SK-N-SH (cell line): ENCODE measurements at regions not wholly inside any gene's neighbourhood (a gene's known extent, or its start where the extent isn't known, plus 50 kb on each side); places are given as distances from the start of the nearest gene placed in this dataset.

ENCODE experiments used
- CTCF ChIA-PET: fragments of 300-600, 350-600 bp; formaldehyde crosslinking; extraction: SDS; loops from one replicate; lab custom pipeline; 2021; lab: Yijun Ruan, JAX
- POLR2A ChIA-PET: fragments of 350-600 bp; sonication (Branson Sonifier 250); formaldehyde crosslinking; extraction: SDS; loops from one replicate; lab custom pipeline; 2020; ENCODE audit warnings: antibody characterized with exemption, inconsistent platforms; lab: Yijun Ruan, JAX
- DNase-seq: peaks from one replicate; pipeline ENCODE4 v3.0.0; 2012
- H2AFZ ChIP-seq: fragments of 200-600 bp; sonication (generic); 2 replicates; pipeline ENCODE4 v1.8.1; 2016; ENCODE audit warnings: antibody characterized with exemption, mild to moderate bottlenecking, low read depth
- H3F3A ChIP-seq: fragments of 200-600 bp; sonication (generic); replicated peaks from 2 replicates; pipeline ENCODE3; 2016; ENCODE audit warnings: antibody characterized with exemption, mild to moderate bottlenecking; ENCODE audit not compliant: insufficient read depth
- H3K27ac ChIP-seq, 2 experiments: fragments of 200-500 bp in 1 of 2; fragments of 200-600 bp in 1 of 2; sonication (Bioruptor generic) in 1 of 2; sonication (generic), shearing (Covaris generic) in 1 of 2; 2 replicates each; pipeline versions ENCODE4 v1.5.1 to v1.6.1; 2014 to 2016; ENCODE audit warnings: low read depth in 2 of 2, inconsistent platforms in 1 of 2, low read length in 1 of 2, mild to moderate bottlenecking in 1 of 2, mixed read lengths in 1 of 2
- H3K27me3 ChIP-seq: fragments of 200-600 bp; sonication (generic), shearing (Covaris generic); 2 replicates; pipeline ENCODE4 v1.6.1; 2016; ENCODE audit warnings: mixed run types; ENCODE audit not compliant: insufficient read depth
- H3K36me3 ChIP-seq, 2 experiments: fragments of 200-500 bp in 1 of 2; fragments of 200-600 bp in 1 of 2; sonication (Bioruptor generic) in 1 of 2; sonication (generic) in 1 of 2; replicated peaks in 1 of 2; 2 replicates each; pipeline versions ENCODE3 to v1.5.1; 2014 to 2016; ENCODE audit warnings: low read length in 1 of 2, mild to moderate bottlenecking in 1 of 2; ENCODE audit not compliant: insufficient read depth in 2 of 2, control insufficient read depth in 1 of 2
- H3K4me1 ChIP-seq, 2 experiments: fragments of 200-500 bp in 1 of 2; fragments of 200-600 bp in 1 of 2; sonication (Bioruptor generic) in 1 of 2; sonication (generic), shearing (Covaris generic) in 1 of 2; 2 replicates each; pipeline versions ENCODE4 v1.5.1 to v1.6.1; 2014 to 2016; ENCODE audit warnings: low read depth in 1 of 2, low read length in 1 of 2, mixed run types in 1 of 2; ENCODE audit not compliant: insufficient read depth in 2 of 2, control insufficient read depth in 1 of 2
- H3K4me2 ChIP-seq: fragments of 200-600 bp; sonication (generic), shearing (Covaris generic); 2 replicates; pipeline ENCODE4 v1.6.1; 2017; ENCODE audit warnings: mixed run types
- H3K4me3 ChIP-seq, 2 experiments: fragments of 200-500 bp in 1 of 2; fragments of 200-600 bp in 1 of 2; sonication (Bioruptor generic) in 1 of 2; sonication (generic), shearing (Covaris generic) in 1 of 2; 2 replicates each; pipeline versions ENCODE4 v1.5.1 to v1.8.1; 2014 to 2016; ENCODE audit warnings: low read depth in 2 of 2, inconsistent platforms in 1 of 2, low read length in 1 of 2, mild to moderate bottlenecking in 1 of 2, mixed read lengths in 1 of 2, moderate library complexity in 1 of 2
- H3K79me2 ChIP-seq: fragments of 200-600 bp; sonication (generic); 2 replicates; pipeline ENCODE4 v1.8.1; 2017; ENCODE audit warnings: mild to moderate bottlenecking; ENCODE audit not compliant: insufficient read depth
- H3K9ac ChIP-seq: fragments of 200-600 bp; sonication (generic); 2 replicates; pipeline ENCODE4 v1.6.1; 2017; ENCODE audit warnings: mixed run types
- H3K9me2 ChIP-seq: fragments of 200-600 bp; sonication (generic); 2 replicates; pipeline ENCODE4 v1.6.1; 2017; ENCODE audit warnings: mixed run types
- H3K9me3 ChIP-seq: fragments of 200-600 bp; sonication (generic); 2 replicates; pipeline ENCODE4 v1.6.1; 2017; ENCODE audit warnings: mixed run types, mild to moderate bottlenecking, moderate library complexity
- H4K20me1 ChIP-seq: fragments of 200-600 bp; sonication (generic); 2 replicates; pipeline ENCODE4 v1.6.1; 2017; ENCODE audit warnings: mild to moderate bottlenecking, mixed run types; ENCODE audit not compliant: insufficient read depth
- CHD2 ChIP-seq: fragments of 150-350 bp; IDR thresholded peaks from 2 replicates; pipeline ENCODE4 v1.6.1; 2018; ENCODE audit warnings: low read length; ENCODE audit not compliant: partially characterized antibody
- EZH2phosphoT487 ChIP-seq: fragments of 200-600 bp; sonication (generic); IDR thresholded peaks from 2 replicates; pipeline ENCODE4 v1.6.1; 2017; ENCODE audit warnings: low read depth, mixed run types, mild to moderate bottlenecking, antibody characterized with exemption, moderate library complexity, borderline replicate concordance
- FOXJ3 ChIP-seq: sonication (generic); formaldehyde crosslinking; IDR thresholded peaks from 2 replicates; pipeline ENCODE4 v1.5.1; 2020; ENCODE audit warnings: mild to moderate bottlenecking, missing genetic modification reagents
- FOXM1 ChIP-seq: IDR thresholded peaks from 2 replicates; pipeline ENCODE4 v1.4.0; 2012; ENCODE audit warnings: low read depth, mild to moderate bottlenecking
- IRF3 ChIP-seq: fragments of 150-350 bp; IDR thresholded peaks from 2 replicates; pipeline ENCODE4 v1.6.1; 2016; ENCODE audit warnings: mild to moderate bottlenecking, low read depth, low read length
- MAX ChIP-seq: IDR thresholded peaks from 2 replicates; pipeline ENCODE4 v1.4.0; 2012; ENCODE audit warnings: low read depth
- MEF2A ChIP-seq: IDR thresholded peaks from 2 replicates; pipeline ENCODE4 v1.4.0; 2012; ENCODE audit warnings: low read depth, borderline replicate concordance
- MXI1 ChIP-seq: IDR thresholded peaks from 2 replicates; pipeline ENCODE4 v1.6.1; 2012; ENCODE audit warnings: mild to moderate bottlenecking, low read depth, low read length, improper control_type of control experiment
- NFIC ChIP-seq: IDR thresholded peaks from 2 replicates; pipeline ENCODE4 v1.4.0; 2012; ENCODE audit warnings: borderline replicate concordance
- NRF1 ChIP-seq: IDR thresholded peaks from 2 replicates; pipeline ENCODE4 v1.6.1; 2012; ENCODE audit warnings: low read depth, mild to moderate bottlenecking, low read length
- PBX3 ChIP-seq: IDR thresholded peaks from 2 replicates; pipeline ENCODE4; 2012
- RAD21 ChIP-seq: IDR thresholded peaks from 2 replicates; pipeline ENCODE4 v1.6.1; 2012; ENCODE audit warnings: mild to moderate bottlenecking, low read length
- REST ChIP-seq: IDR thresholded peaks from 2 replicates; pipeline ENCODE4 v1.6.1; 2012; ENCODE audit warnings: mild to moderate bottlenecking, low read depth, low read length, moderate library complexity
- RXRA ChIP-seq: IDR thresholded peaks from 2 replicates; pipeline ENCODE4 v1.4.0; 2012; ENCODE audit warnings: low read depth, mild to moderate bottlenecking, borderline replicate concordance
- SIN3A ChIP-seq: IDR thresholded peaks from 2 replicates; pipeline ENCODE4 v1.6.1; 2012; ENCODE audit warnings: low read depth, mild to moderate bottlenecking, low read length, moderate library complexity, borderline replicate concordance
- TAF1 ChIP-seq: IDR thresholded peaks from 2 replicates; pipeline ENCODE4 v1.6.1; 2012; ENCODE audit warnings: low read depth, mild to moderate bottlenecking, low read length, moderate library complexity, borderline replicate concordance
- USF1 ChIP-seq: IDR thresholded peaks from 2 replicates; pipeline ENCODE4 v1.4.0; 2012; ENCODE audit warnings: low read depth, borderline replicate concordance
- ZBTB33 ChIP-seq: IDR thresholded peaks from 2 replicates; pipeline ENCODE4 v1.4.0; 2012; ENCODE audit warnings: low read depth, borderline replicate concordance
- WGBS: methylation state at CpG from one replicate; pipeline ENCODE4 v1.1.6; 2017; ENCODE audit warnings: low lambda C conversion rate; 5-methylcytosine and 5-hydroxymethylcytosine counted together

GRCh38 chr3:3552761-3553160 lies 246.5 kb upstream of the LRRN1 start:
- no peak overlapping the region for H2AFZ ChIP-seq
- TF ChIP-seq PBX3 (no peak), MXI1 (no peak), REST (no peak), NRF1 (no peak), CHD2 (no peak), FOXM1 (no peak), MAX (no peak), RXRA (no peak), FOXJ3 (CRISPR knock-in tag) (no peak), RAD21 (no peak), EZH2phosphoT487 (no peak), USF1 (no peak), NFIC (no peak), ZBTB33 (no peak), MEF2A (no peak), IRF3 (no peak), TAF1 (no peak), SIN3A (no peak)
- 6% methylated on average over 3 of the region's 3 CpGs for WGBS
- H3K36me3 ChIP-seq, result no peaks in the 10 kb centered on the region
- CTCF ChIA-PET, result no interaction called here
- H3K4me1 ChIP-seq, result no peaks in the 10 kb centered on the region
- no peaks in the 10 kb centered on the region for H4K20me1 ChIP-seq
- DNase-seq, result no peak
- H3K9me2 ChIP-seq, result no peaks in the 10 kb centered on the region
- no peaks in the 10 kb centered on the region for H3K9me3 ChIP-seq
- H3K9ac ChIP-seq, result no peak overlapping the region
- no peak overlapping the region for H3K4me3 ChIP-seq
- no peaks in the 10 kb centered on the region for H3F3A ChIP-seq
- H3K79me2 ChIP-seq, result no peaks in the 10 kb centered on the region
- no peak overlapping the region for H3K4me2 ChIP-seq
- no peak overlapping the region for H3K27ac ChIP-seq
- H3K27me3 ChIP-seq, result no peaks in the 10 kb centered on the region
- POLR2A ChIA-PET, result no interaction called here
